ENCODE measurements at regions not wholly inside any gene's neighbourhood (a gene's known extent, or its start where the extent isn't known, plus 50 kb on each side); places are given as distances from the start of the nearest gene placed in this dataset.

DNA sequence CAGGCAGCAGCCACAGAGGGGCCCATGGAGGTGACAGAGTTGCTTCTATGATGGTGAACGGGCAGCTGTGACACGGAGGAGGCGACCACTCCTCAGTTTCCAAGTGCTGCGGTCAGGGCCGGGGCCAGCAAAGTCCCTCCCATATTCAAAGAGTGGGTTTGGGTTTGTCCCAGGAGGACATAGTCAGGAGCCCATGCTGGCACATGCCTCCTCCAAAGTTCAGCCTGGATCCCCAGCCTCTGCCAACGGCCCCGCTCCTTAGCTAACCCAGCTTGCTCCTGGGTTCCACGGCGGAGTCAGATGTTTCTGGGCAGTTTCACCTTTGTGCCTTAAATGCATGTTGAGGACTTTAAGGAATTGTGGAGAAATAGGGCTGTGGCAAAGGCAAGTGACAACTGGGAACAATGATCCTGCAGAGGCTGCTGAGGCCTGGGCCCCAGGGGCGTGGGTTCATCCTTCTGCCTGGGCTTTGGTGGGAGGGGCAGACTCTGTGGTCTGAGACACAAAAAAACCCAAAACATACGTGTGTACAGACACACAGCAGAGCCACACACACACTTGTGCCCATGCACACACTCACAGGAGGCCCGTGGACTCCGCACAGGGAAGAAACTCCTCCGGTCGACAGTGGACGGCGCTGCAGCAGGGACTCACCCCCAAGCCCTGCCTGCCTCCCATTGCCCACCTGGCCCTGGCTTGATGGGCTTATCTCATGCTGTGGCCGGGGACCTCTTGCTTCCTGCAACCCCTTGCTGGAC is 399.4 kb downstream of the TMEM121 start:
- TF ChIP-seq, protein P1, sequence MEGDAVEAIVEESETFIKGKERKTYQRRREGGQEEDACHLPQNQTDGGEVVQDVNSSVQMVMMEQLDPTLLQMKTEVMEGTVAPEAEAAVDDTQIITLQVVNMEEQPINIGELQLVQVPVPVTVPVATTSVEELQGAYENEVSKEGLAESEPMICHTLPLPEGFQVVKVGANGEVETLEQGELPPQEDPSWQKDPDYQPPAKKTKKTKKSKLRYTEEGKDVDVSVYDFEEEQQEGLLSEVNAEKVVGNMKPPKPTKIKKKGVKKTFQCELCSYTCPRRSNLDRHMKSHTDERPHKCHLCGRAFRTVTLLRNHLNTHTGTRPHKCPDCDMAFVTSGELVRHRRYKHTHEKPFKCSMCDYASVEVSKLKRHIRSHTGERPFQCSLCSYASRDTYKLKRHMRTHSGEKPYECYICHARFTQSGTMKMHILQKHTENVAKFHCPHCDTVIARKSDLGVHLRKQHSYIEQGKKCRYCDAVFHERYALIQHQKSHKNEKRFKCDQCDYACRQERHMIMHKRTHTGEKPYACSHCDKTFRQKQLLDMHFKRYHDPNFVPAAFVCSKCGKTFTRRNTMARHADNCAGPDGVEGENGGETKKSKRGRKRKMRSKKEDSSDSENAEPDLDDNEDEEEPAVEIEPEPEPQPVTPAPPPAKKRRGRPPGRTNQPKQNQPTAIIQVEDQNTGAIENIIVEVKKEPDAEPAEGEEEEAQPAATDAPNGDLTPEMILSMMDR (IDR thresholded peaks at IDR 0.05), result no peak
- TF ChIP-seq POLR2A (IDR thresholded peaks at IDR 0.05), result no peak

Measured in testis (tissue), 2 donors.